GM18520 (cell line): ENCODE measurements at regions not wholly inside any gene's neighbourhood (a gene's known extent, or its start where the extent isn't known, plus 50 kb on each side); places are given as distances from the start of the nearest gene placed in this dataset.
"Not testable (repeated sequence)": the region's sequence is repeated elsewhere in the genome, so short reads cannot be mapped to it uniquely, and the experiment has no call there.

Experiments
- ATAC-seq: cut with Tn5 transposase; IDR thresholded peaks from one replicate; pipeline ENCODE4 v1.9.1; 2021; ENCODE audit not compliant: unreplicated experiment

- ATAC-seq = no peak
Measured at GRCh38 chr15:39510001-39510701, 70.7 kb upstream of the THBS1 start.

- no peak for ATAC-seq
Measured at GRCh38 chr15:39511000-39511915, 69.6 kb upstream of the THBS1 start.

GRCh38 chr15:39511916-39512260, 69.0 kb upstream of the THBS1 start:
- ATAC-seq = no peak

GRCh38 chr15:39512643-39513042, 68.2 kb upstream of the THBS1 start:
- no peak for ATAC-seq

- no peak for ATAC-seq
Measured at GRCh38 chr15:39513936-39514335, 66.9 kb upstream of the THBS1 start.

GRCh38 chr15:39514933-39515332, 65.9 kb upstream of the THBS1 start:
- no peak for ATAC-seq

GRCh38 chr15:39515765-39516164, 65.1 kb upstream of the THBS1 start:
- no peak for ATAC-seq

GRCh38 chr15:39517122-39517855, 63.6 kb upstream of the THBS1 start:
- ATAC-seq = no peak

GRCh38 chr15:39523968-39524367, 56.9 kb upstream of the THBS1 start:
- not testable (repeated sequence) for ATAC-seq

GRCh38 chr15:39529457-39529856, 51.4 kb upstream of the THBS1 start:
- ATAC-seq = no peak

- no peak for ATAC-seq
Measured at GRCh38 chr15:39530480-39531342, 50.2 kb upstream of the THBS1 start.
